AG04450 (cell line): ENCODE measurements at regions not wholly inside any gene's neighbourhood (a gene's known extent, or its start where the extent isn't known, plus 50 kb on each side); places are given as distances from the start of the nearest gene placed in this dataset.
A peak's percentile ranks its signal among the peaks of the same experiment; 100 is the strongest.

Source experiments
- CTCF ChIA-PET: fragments of 300-600, 350-600 bp; formaldehyde crosslinking; extraction: SDS; loops from one replicate; lab custom pipeline; 2022; ENCODE audit warnings: antibody characterized with exemption, inconsistent platforms; lab: Charles Lee
- POLR2A ChIA-PET: fragments of 350-600 bp; formaldehyde crosslinking; extraction: SDS; loops from one replicate; lab custom pipeline; 2021; ENCODE audit warnings: antibody characterized with exemption, inconsistent platforms; lab: Yijun Ruan, JAX
- DNase-seq: peaks from one replicate; pipeline ENCODE4 v3.0.0-alpha.2; 2011; ENCODE audit warnings: low read depth, low spot score
- H3K27ac ChIP-seq: one replicate; pipeline ENCODE4 v1.5.1; 2012; ENCODE audit warnings: low read depth, low read length, control low read depth
- H3K27me3 ChIP-seq: one replicate; pipeline ENCODE4 v1.6.0; 2012; ENCODE audit warnings: low read length; ENCODE audit not compliant: control insufficient read depth, insufficient read depth
- H3K4me3 ChIP-seq: 2 replicates; pipeline ENCODE4 v1.5.1; 2011; ENCODE audit warnings: mild to moderate bottlenecking, low read depth, low read length, control low read depth
- H3K9me3 ChIP-seq: 2 replicates; pipeline ENCODE4 v1.5.1; 2012; ENCODE audit warnings: low read length; ENCODE audit not compliant: control insufficient read depth, insufficient read depth
- CTCF ChIP-seq: IDR thresholded peaks from 2 replicates; pipeline ENCODE4 v1.5.1; 2011; ENCODE audit warnings: low read depth, low read length, control low read depth, inconsistent platforms

GRCh38 chr4:119735165-119735651 lies 106.6 kb upstream of the PDE5A start:
- ChIA-PET CTCF (interaction anchor here (1.7 to 2.4 kb wide), 3 partner anchors 107 to 319 kb away, joined by 7 to 13 read pairs (median 8); partner anchors contain the start of gene PDE5A), POLR2A (interaction anchor here (0.6 to 3.1 kb wide), 21 partner anchors 9 to 321 kb away, joined by 3 to 60 read pairs (median 5); partner anchors contain the start of gene PDE5A)
- H3K9me3 ChIP-seq, result no peaks in the 10 kb centered on the region
- DNase-seq, result peak; percentile 97
- H3K4me3 ChIP-seq, result no peak overlapping the region
- H3K27me3 ChIP-seq, result no peaks in the 10 kb centered on the region
- no peak for TF ChIP-seq CTCF
- H3K27ac ChIP-seq, result no peak overlapping the region

- DNase-seq, result no peak
- H3K4me3 ChIP-seq, result no peak overlapping the region
- H3K27ac ChIP-seq, result no peak overlapping the region
- H3K9me3 ChIP-seq, result no peaks in the 10 kb centered on the region; the same call in 1 of the 2 replicates
- ChIA-PET POLR2A (interaction anchor here (1.4 to 3.1 kb wide), 2 partner anchors 51 to 73 kb away, joined by 5 to 12 read pairs; no protein-coding TSS in a partner anchor), CTCF (interaction anchor here (1.3 to 1.4 kb wide), 3 partner anchors 51 to 106 kb away, joined by 3 to 6 read pairs (median 4); partner anchors contain the start of gene PDE5A)
- no peak for TF ChIP-seq CTCF
- H3K27me3 ChIP-seq, result no peaks in the 10 kb centered on the region
These were observed 104.8 kb upstream of the PDE5A start for GRCh38 chr4:119733431-119733830.

GRCh38 chr4:119731778-119732177 lies 103.2 kb upstream of the PDE5A start:
- no peak for TF ChIP-seq CTCF
- no peaks in the 10 kb centered on the region; the same call in 1 of the 2 replicates for H3K9me3 ChIP-seq
- H3K4me3 ChIP-seq, result no peak overlapping the region
- no peak for DNase-seq
- CTCF ChIA-PET, result no interaction called here
- H3K27ac ChIP-seq, result no peak overlapping the region
- H3K27me3 ChIP-seq, result no peaks in the 10 kb centered on the region
- POLR2A ChIA-PET, result no interaction called here

- Histone ChIP-seq H3K4me3 (no peak overlapping the region), H3K9me3 (no peaks in the 10 kb centered on the region; the same call in 1 of the 2 replicates), H3K27ac (no peak overlapping the region), H3K27me3 (no peaks in the 10 kb centered on the region)
- no peak for DNase-seq
- ChIA-PET POLR2A (no interaction called here), CTCF (interaction anchor here (1.2 kb wide), 1 partner anchor 102 kb away, joined by 7 read pairs; the partner anchor contains the start of gene PDE5A)
- no peak for TF ChIP-seq CTCF
These were observed 102.6 kb upstream of the PDE5A start for GRCh38 chr4:119731146-119731742.

GRCh38 chr4:119730671-119730950 lies 102.0 kb upstream of the PDE5A start:
- Histone ChIP-seq H3K4me3 (no peak overlapping the region), H3K9me3 (no peaks in the 10 kb centered on the region; the same call in 1 of the 2 replicates), H3K27me3 (no peaks in the 10 kb centered on the region), H3K27ac (peak overlapping the region; percentile 48)
- TF ChIP-seq CTCF, result no peak
- CTCF ChIA-PET, result interaction anchor here (1.2 kb wide), 1 partner anchor 102 kb away, joined by 7 read pairs; the partner anchor contains the start of gene PDE5A
- DNase-seq, result no peak
- POLR2A ChIA-PET, result interaction anchor here (1.1 to 1.6 kb wide), 2 partner anchors 48 to 103 kb away, joined by 6 to 18 read pairs; partner anchors contain the start of gene PDE5A
